ENCODE measurements at regions not wholly inside any gene's neighbourhood (a gene's known extent, or its start where the extent isn't known, plus 50 kb on each side); places are given as distances from the start of the nearest gene placed in this dataset.

DNA sequence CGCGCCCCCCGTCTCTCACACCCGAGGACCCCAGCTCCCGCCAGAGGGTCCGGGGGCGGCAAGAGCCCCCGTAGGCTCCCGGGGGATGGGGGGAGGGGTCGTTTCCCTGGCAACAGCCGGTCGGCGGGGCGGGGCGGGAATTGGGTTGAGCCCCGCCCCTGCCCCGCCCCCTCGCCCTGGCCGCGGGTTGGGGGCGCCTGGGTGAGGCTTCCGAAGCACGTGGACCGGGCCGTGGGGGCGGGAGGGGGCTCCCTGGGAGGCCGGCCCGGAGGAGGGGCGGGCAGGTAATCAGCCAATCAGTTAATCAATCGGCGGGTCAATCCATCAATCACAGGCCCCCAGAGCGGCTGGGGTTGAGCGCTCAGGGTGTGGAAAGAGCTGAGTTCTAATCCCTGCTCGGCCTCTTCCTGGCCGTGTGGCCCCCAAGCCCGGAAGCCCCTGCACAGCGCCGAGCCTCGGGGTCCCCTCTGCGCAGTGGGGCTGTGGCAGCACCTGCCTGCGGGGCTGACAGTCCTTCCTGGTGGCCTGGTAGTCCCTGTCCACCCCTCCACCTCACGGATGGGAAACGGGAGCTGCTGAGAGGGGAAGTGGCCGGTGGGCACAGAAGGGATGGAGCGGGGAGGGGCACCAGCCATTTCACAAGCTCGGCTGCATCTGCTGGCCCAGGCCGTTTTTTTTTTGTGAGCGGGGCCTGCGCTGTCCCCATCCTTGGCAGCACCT lies 174.2 kb upstream of the IER5L start:
- peak in 1 of 2 donors; percentile 22 for DNase-seq

- no peak for DNase-seq
Measured at GRCh38 chr9:129351642-129352145, 173.6 kb upstream of the IER5L start.

DNA sequence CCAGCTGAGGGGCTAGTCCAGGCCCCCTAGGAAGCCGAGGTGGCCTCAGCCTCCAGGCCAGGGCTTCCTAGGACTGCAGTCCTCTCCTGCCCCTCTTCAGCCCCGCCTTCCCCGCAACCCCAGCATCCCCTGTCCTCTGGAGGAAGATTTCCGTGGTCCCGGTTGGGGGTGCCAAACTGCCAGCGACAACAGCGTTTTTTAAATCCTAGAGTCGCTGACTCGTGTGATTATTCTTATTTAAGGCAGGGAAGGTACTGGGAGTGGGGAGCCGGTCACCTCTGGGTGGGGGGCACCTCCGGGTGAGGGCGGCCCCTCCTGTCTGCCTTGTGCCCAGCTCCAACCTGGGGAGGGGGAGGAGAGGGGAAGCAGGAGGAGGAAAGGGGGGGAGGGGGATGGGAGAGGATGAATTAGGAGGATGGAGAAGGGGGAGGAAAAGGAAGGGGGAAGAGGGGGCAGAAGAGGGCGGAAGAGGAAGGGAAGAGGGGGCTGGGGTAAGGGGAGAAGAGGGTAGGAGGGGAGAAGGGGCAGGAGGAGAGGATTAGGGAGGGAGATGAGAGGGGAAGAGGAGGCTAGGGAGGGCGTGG lies 173.1 kb upstream of the IER5L start:
- no peak for DNase-seq

- no peak for DNase-seq
Measured at GRCh38 chr9:129350143-129350935, 172.3 kb upstream of the IER5L start.

GRCh38 chr9:129349665-129349947 lies 171.5 kb upstream of the IER5L start:
- no peak for DNase-seq

DNA sequence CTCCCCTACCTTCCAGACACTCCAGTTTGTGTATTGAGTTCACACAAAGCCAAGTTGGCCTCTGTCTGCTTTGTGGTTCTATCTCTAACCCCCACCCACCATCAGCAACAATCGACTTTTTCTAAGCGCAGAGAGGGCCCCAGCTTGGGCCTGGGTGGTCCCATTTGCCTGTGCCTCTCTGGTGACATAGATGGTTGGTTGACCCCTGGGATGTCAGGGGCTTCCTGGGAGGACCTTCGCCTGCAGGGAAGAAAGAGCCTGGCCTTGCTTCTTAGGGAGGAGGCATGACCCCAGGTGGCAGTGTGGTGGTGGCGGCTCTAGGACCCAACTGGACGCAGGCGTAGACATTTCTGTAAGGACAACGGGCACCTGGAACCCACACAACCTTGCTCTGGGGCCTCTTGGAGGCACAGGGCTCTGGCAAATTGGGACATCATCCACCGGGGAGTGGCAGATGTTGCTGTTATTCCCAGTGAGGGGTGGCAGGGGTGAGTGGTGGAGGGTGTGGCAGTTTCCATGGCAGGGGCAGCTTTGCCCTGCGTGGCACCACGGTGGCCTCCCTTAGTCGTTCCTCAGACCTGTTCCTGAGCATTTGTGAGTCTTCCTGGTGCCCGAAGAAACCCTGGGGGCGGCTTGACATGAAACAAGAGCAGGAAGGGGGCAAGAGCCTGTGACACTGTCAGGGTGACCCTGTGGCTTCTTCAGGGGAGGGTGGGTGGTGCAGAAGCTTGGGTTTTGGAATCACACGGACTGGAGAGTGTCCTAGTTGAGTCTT lies 171.0 kb upstream of the IER5L start:
- DNase-seq, result no peak

- DNase-seq, result no peak
Measured at GRCh38 chr9:129347316-129348120, 169.5 kb upstream of the IER5L start.

DNA sequence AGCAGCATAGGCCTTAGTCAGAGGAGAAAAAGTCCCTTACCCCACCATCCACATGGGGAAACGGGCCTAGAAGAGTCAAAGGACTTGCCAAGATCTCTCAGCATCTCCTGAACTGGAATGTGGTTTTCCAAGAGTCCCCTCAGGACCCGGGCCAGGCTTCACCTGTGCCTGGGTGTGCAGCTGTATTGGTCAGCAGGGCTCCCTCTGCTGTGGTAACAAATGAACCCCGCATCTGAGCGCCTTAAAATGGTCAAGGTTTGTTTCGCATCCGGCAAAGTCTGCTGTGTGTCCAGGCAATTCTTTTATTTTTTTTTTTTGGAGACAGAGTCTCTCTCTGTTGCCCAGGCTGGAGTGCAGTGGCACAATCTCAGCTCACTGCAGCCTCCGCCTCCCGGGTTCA lies 168.0 kb upstream of the IER5L start:
- DNase-seq, result no peak

- DNase-seq, result no peak
Measured at GRCh38 chr9:129344641-129345495, 166.8 kb upstream of the IER5L start.

GRCh38 chr9:129343424-129344375 lies 165.6 kb upstream of the IER5L start:
- DNase-seq, result no peak

DNA sequence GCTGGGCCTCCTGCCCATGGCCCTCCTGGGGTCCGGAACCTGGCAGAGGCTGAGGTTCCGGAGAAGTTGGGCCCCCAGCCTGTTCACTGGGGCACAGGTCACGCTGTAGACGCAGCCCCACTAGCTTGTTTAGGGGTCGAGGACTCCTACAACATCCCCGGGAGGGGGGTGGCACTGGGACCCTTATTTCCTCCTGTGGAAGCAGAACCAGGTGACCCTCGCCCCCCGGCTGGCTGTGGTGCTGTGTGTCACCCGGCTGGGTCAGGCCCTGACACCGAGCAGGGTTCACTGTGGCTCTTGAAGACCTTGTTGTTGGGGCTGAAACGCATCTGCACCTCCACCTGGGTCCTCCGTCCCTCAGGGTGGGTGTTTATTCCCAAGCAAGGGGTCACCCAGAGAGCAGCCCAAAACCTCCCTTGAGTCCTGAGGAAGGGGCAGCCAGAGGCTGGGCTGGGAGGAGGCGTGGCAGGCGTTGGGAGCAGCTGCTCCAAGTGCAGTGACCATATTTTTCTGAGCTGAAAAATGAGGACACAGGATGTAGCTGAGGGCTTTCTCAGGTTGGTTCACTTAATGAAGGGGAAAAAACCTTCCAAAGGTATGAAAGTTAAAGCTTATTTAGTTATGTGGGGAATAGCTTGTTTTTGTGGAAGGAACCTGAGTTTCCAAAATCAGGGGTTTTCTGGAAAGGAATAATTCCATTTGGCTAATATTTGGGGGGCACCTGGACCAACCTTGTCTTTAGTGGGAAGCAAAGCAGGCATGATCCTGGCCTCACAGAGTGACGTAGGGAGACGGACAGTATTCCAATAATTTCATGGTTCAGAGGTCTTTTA lies 164.7 kb upstream of the IER5L start:
- no peak for DNase-seq

GRCh38 chr9:129341987-129342348 lies 163.9 kb upstream of the IER5L start:
- no peak for DNase-seq

DNA sequence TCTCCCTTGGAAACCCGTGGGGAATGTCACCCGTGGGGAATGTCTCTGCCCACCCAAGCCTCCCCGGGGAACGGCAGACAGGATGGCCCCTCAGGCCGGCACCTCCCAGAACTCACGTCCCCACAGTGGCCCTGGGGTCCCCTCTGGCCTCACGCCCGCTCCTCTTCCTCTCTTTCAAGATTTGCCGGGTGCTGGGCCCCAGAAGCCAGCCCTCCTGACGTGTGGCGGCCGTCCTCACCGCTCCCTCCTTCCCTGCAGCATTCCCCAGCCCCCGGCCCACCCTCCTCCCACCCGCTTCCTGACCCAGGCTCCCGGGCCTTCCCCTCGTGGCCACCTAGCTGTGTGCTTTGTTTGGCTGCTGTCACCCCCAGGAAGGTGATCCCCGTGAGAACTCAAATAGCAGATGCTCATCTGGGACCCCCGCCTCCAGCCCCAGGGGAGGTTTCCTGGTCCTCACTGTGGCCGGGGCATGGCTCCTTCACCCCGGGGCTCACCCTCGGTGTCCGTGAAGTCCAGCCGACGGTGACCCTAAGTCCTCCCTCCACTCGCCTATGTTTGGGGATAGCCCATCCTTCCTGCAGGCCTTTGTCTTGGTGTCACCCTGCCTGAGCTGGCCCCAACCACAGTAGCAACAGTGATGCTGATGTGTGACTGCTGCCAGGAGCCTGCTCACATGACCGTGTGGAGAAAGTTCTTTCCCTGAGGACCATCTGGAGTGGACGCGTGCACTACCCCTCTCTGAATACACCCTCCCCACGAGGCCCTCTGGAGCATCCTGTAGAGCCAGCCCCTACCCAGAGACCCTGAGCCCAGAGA lies 163.3 kb upstream of the IER5L start:
- no peak for DNase-seq

DNA sequence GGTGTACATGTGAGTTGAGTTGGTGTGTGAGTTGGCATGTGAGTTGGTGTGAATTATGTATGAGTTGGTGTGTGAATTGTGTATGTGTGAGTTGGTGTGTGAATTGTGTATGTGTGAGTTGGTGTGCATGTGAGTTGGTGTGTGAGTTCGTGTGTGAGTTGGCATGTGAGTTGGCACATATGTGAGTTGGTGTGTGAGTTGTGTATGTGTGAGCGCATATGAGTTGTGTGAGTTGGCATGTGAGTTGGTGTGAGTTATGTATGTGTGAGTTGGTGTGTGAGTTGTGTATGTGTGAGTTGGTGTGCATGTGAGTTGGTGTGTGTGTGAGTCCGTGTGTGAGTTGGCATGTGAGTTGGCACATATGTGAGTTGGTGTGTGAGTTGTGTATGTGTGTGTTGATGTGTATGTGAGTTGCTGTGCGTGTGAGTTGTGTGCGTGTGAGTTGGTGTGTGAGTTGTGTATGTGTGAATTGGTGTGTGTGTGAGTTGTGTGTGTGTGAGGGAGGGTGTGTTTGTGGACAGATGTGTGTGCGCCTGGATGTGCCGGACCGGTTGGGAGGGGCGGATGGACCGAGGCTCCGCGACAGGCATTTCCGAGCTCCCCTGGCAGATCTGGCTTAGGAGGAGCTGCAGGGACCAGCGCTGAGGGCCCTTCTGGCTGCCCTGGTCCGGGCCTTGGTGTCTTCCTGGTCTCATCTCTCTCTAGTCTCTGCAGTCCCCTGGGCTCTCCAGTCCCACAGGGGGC lies 162.5 kb upstream of the IER5L start:
- DNase-seq, result no peak

DNA sequence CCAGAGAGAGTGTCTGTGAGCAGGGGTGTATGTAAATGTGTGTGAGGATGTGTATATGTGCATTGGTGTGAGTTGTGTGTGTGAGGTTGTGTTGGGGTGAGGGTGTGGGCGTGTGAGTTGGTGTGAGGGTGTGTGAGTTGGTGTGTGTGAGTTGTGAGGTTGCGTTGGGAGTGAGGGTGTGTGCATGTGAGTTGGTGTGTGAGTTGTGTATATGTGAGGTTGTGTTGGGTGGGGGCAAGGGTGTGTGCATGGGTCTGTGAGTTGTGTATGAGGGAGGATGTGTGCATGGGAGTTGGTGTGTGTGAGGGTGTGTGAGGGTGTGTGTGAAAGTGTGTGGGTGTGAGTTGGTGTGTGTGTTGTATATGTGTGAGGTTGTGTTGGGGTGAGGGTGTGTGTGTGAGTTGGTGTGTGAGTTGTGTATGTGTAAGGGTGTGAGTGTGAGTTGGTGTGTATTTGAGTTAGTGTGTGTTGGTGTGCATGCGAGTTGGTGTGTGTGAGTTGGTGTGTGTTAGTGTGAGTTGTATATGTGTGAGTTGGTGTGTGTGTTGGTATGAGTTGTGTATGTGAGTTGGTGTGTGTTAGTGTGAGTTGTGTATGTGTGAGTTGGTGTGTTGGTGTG lies 161.6 kb upstream of the IER5L start:
- no peak for DNase-seq

DNA sequence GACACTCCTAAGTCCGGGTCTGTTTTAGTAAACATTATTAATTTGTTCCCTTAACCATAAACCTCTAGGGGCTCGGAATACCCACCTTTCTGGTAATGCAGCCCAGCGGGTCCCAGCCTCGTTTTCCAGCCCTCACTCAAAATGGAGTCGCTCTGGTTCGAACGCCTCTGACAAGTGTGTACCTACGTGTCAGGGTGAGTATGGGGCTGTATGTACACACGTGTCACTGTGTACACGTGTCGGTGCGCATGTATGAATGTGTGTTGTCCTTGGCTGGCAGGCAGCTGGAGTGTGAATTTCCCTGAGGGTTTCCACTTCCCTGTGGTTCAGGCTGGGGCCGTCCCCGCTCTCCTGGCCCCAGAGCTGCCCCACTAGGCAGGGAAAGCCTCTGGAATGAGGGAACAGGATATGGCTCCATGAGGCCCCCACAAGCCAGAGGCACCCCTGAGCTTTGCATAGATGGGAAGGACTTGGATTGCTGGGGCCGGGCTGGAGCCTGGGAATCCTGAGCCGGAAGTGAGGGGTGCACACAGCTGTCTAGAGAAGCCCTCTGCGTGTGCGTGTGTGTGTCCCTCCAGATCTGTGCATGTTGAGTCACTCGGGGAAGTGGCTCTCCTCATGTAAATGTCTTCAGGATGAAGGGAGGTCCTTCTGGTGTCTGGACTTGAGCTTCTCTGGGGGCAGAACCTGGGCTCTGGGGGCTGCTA lies 160.8 kb upstream of the IER5L start:
- no peak for DNase-seq

Measured in stimulated activated CD4-positive, alpha-beta T cell treated with anti-CD3 and anti-CD28 coated beads, Interleukin-2, amount 100 ng/mL, for 24 hours (primary cell).